IMR-90 (cell line): ENCODE measurements at regions not wholly inside any gene's neighbourhood (a gene's known extent, or its start where the extent isn't known, plus 50 kb on each side); places are given as distances from the start of the nearest gene placed in this dataset.
A peak's percentile ranks its signal among the peaks of the same experiment; 100 is the strongest.

Experiments
- ATAC-seq: fragments of 200-7000 bp; cut with Tn5 transposase; 2 replicates; pipeline ENCODE4 v1.9.1; 2020; ENCODE audit warnings: low read depth, mild to moderate bottlenecking, moderate library complexity
- BruUV-seq: library from RNA; stranded (reverse); fragments of 400-500 nt; replicated peaks from 2 replicates; lab custom pipeline; 2021; lab: Mats Ljungman, UMichigan
- CTCF ChIA-PET: fragments of 300-600 bp; formaldehyde crosslinking; extraction: SDS; loops from one replicate; lab custom pipeline; 2021; ENCODE audit warnings: antibody characterized with exemption; lab: Yijun Ruan, JAX
- POLR2A ChIA-PET: fragments of 300-600 bp; sonication (Branson Sonifier 250); formaldehyde crosslinking; loops from one replicate; lab custom pipeline; 2022; ENCODE audit warnings: antibody characterized with exemption; ENCODE audit not compliant: unreplicated experiment; lab: Charles Lee
- DNase-seq: peaks from one replicate; pipeline ENCODE4 v3.0.0; 2013
- H2AFZ ChIP-seq: replicated peaks from 2 replicates; pipeline ENCODE3; 2013; ENCODE audit warnings: low read length, mild to moderate bottlenecking; ENCODE audit not compliant: poor library complexity
- H2AK5ac ChIP-seq: 2 replicates; pipeline ENCODE4 v1.6.1; 2013; ENCODE audit warnings: low read depth, low read length, inconsistent platforms
- H2AK9ac ChIP-seq: replicated peaks from 2 replicates; pipeline ENCODE3; 2013; ENCODE audit warnings: mild to moderate bottlenecking, low read depth, low read length, moderate library complexity; ENCODE audit not compliant: poor library complexity
- H2BK120ac ChIP-seq: 2 replicates; pipeline ENCODE4 v1.6.1; 2013; ENCODE audit warnings: low read depth, low read length, inconsistent platforms
- H2BK15ac ChIP-seq: 3 replicates; pipeline ENCODE4 v1.6.1; 2013; ENCODE audit warnings: low read depth, low read length, inconsistent platforms
- H2BK20ac ChIP-seq: 2 replicates; pipeline ENCODE4 v1.6.1; 2013; ENCODE audit warnings: low read depth, mild to moderate bottlenecking, inconsistent platforms, low read length, moderate library complexity
- H2BK5ac ChIP-seq: 2 replicates; pipeline ENCODE4 v1.6.1; 2013; ENCODE audit warnings: mild to moderate bottlenecking, low read depth, low read length, inconsistent platforms; ENCODE audit not compliant: poor library complexity, severe bottlenecking
- H3K14ac ChIP-seq: replicated peaks from 2 replicates; pipeline ENCODE4 v1.6.1; 2013; ENCODE audit warnings: low read depth, low read length, inconsistent platforms
- H3K18ac ChIP-seq: 2 replicates; pipeline ENCODE4 v1.6.1; 2013; ENCODE audit warnings: low read depth, low read length, control low read depth
- H3K23ac ChIP-seq: 2 replicates; pipeline ENCODE4 v1.6.1; 2013; ENCODE audit warnings: low read depth, low read length, inconsistent platforms
- H3K27ac ChIP-seq: 2 replicates; pipeline ENCODE4 v1.5.1; 2013; ENCODE audit warnings: mild to moderate bottlenecking, control low read depth, low read length; ENCODE audit not compliant: insufficient read depth
- H3K27me3 ChIP-seq: 2 replicates; pipeline ENCODE4 v1.6.1; 2013; ENCODE audit warnings: low read length; ENCODE audit not compliant: control insufficient read depth, insufficient read depth
- H3K36me3 ChIP-seq: 2 replicates; pipeline ENCODE4 v1.6.1; 2013; ENCODE audit warnings: low read length, mixed read lengths; ENCODE audit not compliant: control insufficient read depth, insufficient read depth
- H3K4ac ChIP-seq: 2 replicates; pipeline ENCODE4 v1.6.1; 2013; ENCODE audit warnings: low read depth, low read length, inconsistent platforms
- H3K4me1 ChIP-seq: 2 replicates; pipeline ENCODE4 v1.6.1; 2013; ENCODE audit warnings: low read length, mixed read lengths; ENCODE audit not compliant: control insufficient read depth, insufficient read depth
- H3K4me2 ChIP-seq: 2 replicates; pipeline ENCODE4 v1.6.1; 2013; ENCODE audit warnings: low read depth, mild to moderate bottlenecking, control low read depth, low read length, moderate library complexity
- H3K4me3 ChIP-seq: 2 replicates; pipeline ENCODE4 v1.5.1; 2013; ENCODE audit warnings: low read depth, mild to moderate bottlenecking, control low read depth, low read length, moderate library complexity; ENCODE audit not compliant: insufficient read depth
- H3K56ac ChIP-seq: 2 replicates; pipeline ENCODE4 v1.6.1; 2013; ENCODE audit warnings: low read length, inconsistent platforms; ENCODE audit not compliant: insufficient read depth; ENCODE audit errors: extremely low read depth
- H3K79me1 ChIP-seq, 2 experiments: 2 replicates each; pipeline ENCODE4 v1.6.1; 2013; ENCODE audit warnings: low read length in 2 of 2, inconsistent platforms in 1 of 2, low read depth in 1 of 2
- H3K9ac ChIP-seq: 2 replicates; pipeline ENCODE4 v1.6.1; 2013; ENCODE audit warnings: low read depth, low read length, control low read depth
- H3K9me1 ChIP-seq: 2 replicates; pipeline ENCODE4 v1.6.1; 2013; ENCODE audit warnings: low read length, inconsistent platforms; ENCODE audit not compliant: insufficient read depth
- H3K9me3 ChIP-seq: 2 replicates; pipeline ENCODE4 v1.6.1; 2013; ENCODE audit warnings: low read length; ENCODE audit not compliant: control insufficient read depth, insufficient read depth
- H4K20me1 ChIP-seq: 2 replicates; pipeline ENCODE4 v1.6.1; 2013; ENCODE audit warnings: low read length, inconsistent platforms; ENCODE audit not compliant: insufficient read depth
- H4K5ac ChIP-seq: 2 replicates; pipeline ENCODE4 v1.6.1; 2013; ENCODE audit warnings: mild to moderate bottlenecking, low read depth, low read length, control low read depth
- H4K8ac ChIP-seq, 2 experiments: 2 replicates each; pipeline ENCODE4 v1.6.1; 2013; ENCODE audit warnings: low read depth in 2 of 2, low read length in 2 of 2, control low read depth in 1 of 2, inconsistent platforms in 1 of 2
- H4K91ac ChIP-seq: 2 replicates; pipeline ENCODE4 v1.6.1; 2013; ENCODE audit warnings: low read depth, low read length, inconsistent platforms; ENCODE audit not compliant: insufficient read depth
- BHLHE40 ChIP-seq: fragments of 150-350 bp; IDR thresholded peaks from 2 replicates; pipeline ENCODE4 v1.6.1; 2016; ENCODE audit warnings: mild to moderate bottlenecking, low read depth, low read length
- CEBPB ChIP-seq: IDR thresholded peaks from 2 replicates; pipeline ENCODE4 v1.6.1; 2012; ENCODE audit warnings: low read depth, low read length, improper control_type of control experiment
- CHD1 ChIP-seq: IDR thresholded peaks from 2 replicates; pipeline ENCODE4 v1.6.1; 2012; ENCODE audit warnings: low read depth, low read length, improper control_type of control experiment
- FOS ChIP-seq: fragments of 150-350 bp; IDR thresholded peaks from 2 replicates; pipeline ENCODE4 v1.6.1; 2016; ENCODE audit warnings: low read depth, low read length
- MAFK ChIP-seq: IDR thresholded peaks from 2 replicates; pipeline ENCODE4 v1.6.1; 2012; ENCODE audit warnings: low read depth, low read length, improper control_type of control experiment
- MAZ ChIP-seq: IDR thresholded peaks from 2 replicates; pipeline ENCODE4 v1.6.1; 2012; ENCODE audit warnings: low read depth, mild to moderate bottlenecking, low read length, improper control_type of control experiment, moderate library complexity, borderline replicate concordance
- MXI1 ChIP-seq: IDR thresholded peaks from 2 replicates; pipeline ENCODE4 v1.6.1; 2012; ENCODE audit warnings: low read depth, mild to moderate bottlenecking, low read length, moderate library complexity, borderline replicate concordance
- NFE2L2 ChIP-seq: fragments of 150-350 bp; IDR thresholded peaks from 2 replicates; pipeline ENCODE4 v1.6.1; 2016; ENCODE audit warnings: low read depth, mild to moderate bottlenecking, low read length
- POLR2A ChIP-seq: IDR thresholded peaks from 2 replicates; pipeline ENCODE4 v1.6.1; 2012; ENCODE audit warnings: mild to moderate bottlenecking, low read depth, low read length
- RAD21 ChIP-seq: IDR thresholded peaks from 2 replicates; pipeline ENCODE4 v1.6.1; 2012; ENCODE audit warnings: low read length, improper control_type of control experiment
- RCOR1 ChIP-seq: IDR thresholded peaks from 2 replicates; pipeline ENCODE4 v1.6.1; 2012; ENCODE audit warnings: mild to moderate bottlenecking, low read length, improper control_type of control experiment; ENCODE audit not compliant: insufficient replicate concordance
- RFX5 ChIP-seq: IDR thresholded peaks from 2 replicates; pipeline ENCODE4 v1.8.0; 2012; ENCODE audit warnings: low read depth, mild to moderate bottlenecking, low read length, moderate library complexity
- SMC3 ChIP-seq: fragments of 150-350 bp; IDR thresholded peaks from 2 replicates; pipeline ENCODE4 v1.6.1; 2016; ENCODE audit warnings: low read depth, mild to moderate bottlenecking, antibody characterized with exemption, low read length, moderate library complexity
- WGBS, 2 experiments: methylation state at CpG; one replicate each; pipeline versions ENCODE4 v1.1.5 to v1.1.7; 2013; ENCODE audit warnings: missing lambda C conversion rate in 2 of 2; ENCODE audit not compliant: insufficient read length in 1 of 2; ENCODE audit errors: extremely low coverage in 2 of 2; 5-methylcytosine and 5-hydroxymethylcytosine counted together
- dilution Hi-C: fragments of 300-500 bp; cut with HindIII; formaldehyde crosslinking; loops from one replicate; pipeline ENCODE4 v1.14.3; 2018; ENCODE audit warnings: low sequenced_read_pairs; ENCODE audit not compliant: unreplicated experiment
- in situ Hi-C: fragments of 300-500 bp; cut with MboI; formaldehyde crosslinking; loops from 3 replicates; pipeline ENCODE4 v1.14.3; 2019; ENCODE audit warnings: low sequenced_read_pairs, inconsistent platforms, mixed read lengths
- intact Hi-C: fragments of 100-400 bp; cut with micrococcal nuclease; formaldehyde crosslinking; loops from 2 replicates; pipeline ENCODE4 v1.10.0; 2022
- TF ChIP-seq, protein P1 (sequence below): conservative IDR thresholded peaks from 2 replicates; pipeline ENCODE4 v1.5.1; 2012; ENCODE audit warnings: mild to moderate bottlenecking, low read depth, low read length, improper control_type of control experiment
- TF ChIP-seq, protein P2 (sequence below): fragments of 150-350 bp; IDR thresholded peaks from 2 replicates; pipeline ENCODE4 v1.6.1; 2017; ENCODE audit warnings: mild to moderate bottlenecking, antibody characterized with exemption, low read length, low read depth
- TF ChIP-seq, protein P3 (sequence below): fragments of 150-350 bp; IDR thresholded peaks from 2 replicates; pipeline ENCODE4 v1.6.1; 2016; ENCODE audit warnings: low read depth, mild to moderate bottlenecking, low read length, moderate library complexity, borderline replicate concordance

DNA sequence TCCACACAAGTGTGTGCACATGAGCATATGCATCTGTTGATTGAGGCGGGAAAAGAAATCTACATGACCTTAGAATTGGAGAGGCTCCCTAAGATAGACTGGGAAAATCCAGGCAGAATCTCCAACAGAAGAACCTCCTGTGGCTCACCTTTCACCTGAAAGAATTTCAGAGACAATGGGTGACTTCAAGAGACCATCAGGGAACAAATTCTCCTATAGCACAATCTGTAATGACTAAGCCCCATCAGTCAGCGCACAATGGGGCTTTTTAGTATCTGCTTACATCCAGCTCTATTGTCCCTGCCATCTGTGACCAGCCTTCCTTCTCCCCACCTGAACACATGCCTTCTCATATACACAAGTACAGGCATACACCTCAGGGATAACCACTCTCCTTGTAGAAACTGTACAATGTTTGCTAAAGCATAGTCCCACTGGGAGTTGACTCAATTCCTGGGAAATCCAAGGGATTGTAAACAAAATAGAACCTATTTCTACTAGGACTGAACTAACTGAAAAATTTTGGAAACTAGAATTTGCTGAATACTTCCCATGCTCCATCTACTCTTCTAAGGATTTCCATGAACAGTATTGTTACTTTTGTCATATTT, 150.8 kb upstream of the STXBP5 start:
- BruUV-seq: no TSS peak
- in situ Hi-C loops: no loop called here

More for the DNA sequence above, 150.8 kb upstream of the STXBP5 start:
- Histone ChIP-seq H3K4me1 (no peaks in the 10 kb centered on the region), H3K18ac (no peak overlapping the region), H3K27ac (no peak overlapping the region), H3K9me3 (no peaks in the 10 kb centered on the region), H2BK20ac (no peak overlapping the region), H3K14ac (no peak overlapping the region), H3K4me3 (no peak overlapping the region), H2BK5ac (no peak overlapping the region), H3K9me1 (no peaks in the 10 kb centered on the region), H3K36me3 (no peaks in the 10 kb centered on the region), H4K8ac (no peak overlapping the region), H2AFZ (no peak overlapping the region), H3K9ac (no peak overlapping the region), H2BK15ac (no peak overlapping the region), H2AK5ac (no peak overlapping the region), H2BK120ac (no peak overlapping the region), H3K79me1 (no peaks in the 10 kb centered on the region), H4K91ac (no peak overlapping the region), H2AK9ac (no peak overlapping the region), H3K4ac (no peak overlapping the region), H3K27me3 (no peaks in the 10 kb centered on the region), H3K4me2 (no peak overlapping the region), H3K56ac (no peak overlapping the region), H3K23ac (no peak overlapping the region), H4K5ac (no peak overlapping the region), H4K20me1 (no peaks in the 10 kb centered on the region)
- dilution Hi-C loops: no loop called here
- ATAC-seq: peak; percentile 32; the same call in 1 of the 2 replicates
- DNase-seq: no peak
- no peak for TF ChIP-seq RAD21
- no peak for TF ChIP-seq MAZ
- TF ChIP-seq NFE2L2: no peak
- no peak for TF ChIP-seq CHD1
- no peak for TF ChIP-seq RCOR1
- TF ChIP-seq POLR2A: no peak
- TF ChIP-seq, protein P1, sequence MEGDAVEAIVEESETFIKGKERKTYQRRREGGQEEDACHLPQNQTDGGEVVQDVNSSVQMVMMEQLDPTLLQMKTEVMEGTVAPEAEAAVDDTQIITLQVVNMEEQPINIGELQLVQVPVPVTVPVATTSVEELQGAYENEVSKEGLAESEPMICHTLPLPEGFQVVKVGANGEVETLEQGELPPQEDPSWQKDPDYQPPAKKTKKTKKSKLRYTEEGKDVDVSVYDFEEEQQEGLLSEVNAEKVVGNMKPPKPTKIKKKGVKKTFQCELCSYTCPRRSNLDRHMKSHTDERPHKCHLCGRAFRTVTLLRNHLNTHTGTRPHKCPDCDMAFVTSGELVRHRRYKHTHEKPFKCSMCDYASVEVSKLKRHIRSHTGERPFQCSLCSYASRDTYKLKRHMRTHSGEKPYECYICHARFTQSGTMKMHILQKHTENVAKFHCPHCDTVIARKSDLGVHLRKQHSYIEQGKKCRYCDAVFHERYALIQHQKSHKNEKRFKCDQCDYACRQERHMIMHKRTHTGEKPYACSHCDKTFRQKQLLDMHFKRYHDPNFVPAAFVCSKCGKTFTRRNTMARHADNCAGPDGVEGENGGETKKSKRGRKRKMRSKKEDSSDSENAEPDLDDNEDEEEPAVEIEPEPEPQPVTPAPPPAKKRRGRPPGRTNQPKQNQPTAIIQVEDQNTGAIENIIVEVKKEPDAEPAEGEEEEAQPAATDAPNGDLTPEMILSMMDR: no peak
- no peak for TF ChIP-seq BHLHE40
- no peak for TF ChIP-seq MAFK
- no peak for TF ChIP-seq RFX5
- no peak for TF ChIP-seq CEBPB
- TF ChIP-seq, protein P2, sequence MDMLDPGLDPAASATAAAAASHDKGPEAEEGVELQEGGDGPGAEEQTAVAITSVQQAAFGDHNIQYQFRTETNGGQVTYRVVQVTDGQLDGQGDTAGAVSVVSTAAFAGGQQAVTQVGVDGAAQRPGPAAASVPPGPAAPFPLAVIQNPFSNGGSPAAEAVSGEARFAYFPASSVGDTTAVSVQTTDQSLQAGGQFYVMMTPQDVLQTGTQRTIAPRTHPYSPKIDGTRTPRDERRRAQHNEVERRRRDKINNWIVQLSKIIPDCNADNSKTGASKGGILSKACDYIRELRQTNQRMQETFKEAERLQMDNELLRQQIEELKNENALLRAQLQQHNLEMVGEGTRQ: no peak
- TF ChIP-seq SMC3: no peak
- TF ChIP-seq FOS: no peak
- TF ChIP-seq MXI1: no peak
- TF ChIP-seq, protein P3, sequence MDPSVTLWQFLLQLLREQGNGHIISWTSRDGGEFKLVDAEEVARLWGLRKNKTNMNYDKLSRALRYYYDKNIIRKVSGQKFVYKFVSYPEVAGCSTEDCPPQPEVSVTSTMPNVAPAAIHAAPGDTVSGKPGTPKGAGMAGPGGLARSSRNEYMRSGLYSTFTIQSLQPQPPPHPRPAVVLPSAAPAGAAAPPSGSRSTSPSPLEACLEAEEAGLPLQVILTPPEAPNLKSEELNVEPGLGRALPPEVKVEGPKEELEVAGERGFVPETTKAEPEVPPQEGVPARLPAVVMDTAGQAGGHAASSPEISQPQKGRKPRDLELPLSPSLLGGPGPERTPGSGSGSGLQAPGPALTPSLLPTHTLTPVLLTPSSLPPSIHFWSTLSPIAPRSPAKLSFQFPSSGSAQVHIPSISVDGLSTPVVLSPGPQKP: no peak
- ChIA-PET CTCF (no interaction called here), POLR2A (no interaction called here)
- intact Hi-C loops: no loop called here
- 100% methylated on average over 1 of the region's 2 CpGs; no CpG with 5 or more reads in 1 of the 2 experiments for WGBS, 2 experiments
